ENCODE measurements at regions not wholly inside any gene's neighbourhood (a gene's known extent, or its start where the extent isn't known, plus 50 kb on each side); places are given as distances from the start of the nearest gene placed in this dataset.

GRCh38 chr13:26474286-26474685 lies 83.2 kb upstream of the WASF3 start:
- CTCF ChIA-PET, result no interaction called here
- Histone ChIP-seq H3K4me1 (ENCODE audit: control insufficient read depth in 1 of 2, extremely low read depth in 1 of 2, insufficient read depth in 2 of 2, low read length in 2 of 2) (peaks cover 0 to 10% of the 10 kb centered on the region in 2 experiments), H3K27ac (ENCODE audit: low read length) (no peak overlapping the region), H3K9me3 (no peaks in the 10 kb centered on the region), H3K36me3 (ENCODE audit: control insufficient read depth in 2 of 2, extremely low read depth in 1 of 2, insufficient read depth in 1 of 2, low read length in 1 of 2) (no peaks in the 10 kb centered on the region), H3K4me3 (ENCODE audit: control insufficient read depth in 1 of 2, extremely low read depth in 1 of 2, low read length in 1 of 2) (no peak overlapping the region), H3K27me3 (replicated peaks in 1 of 2; ENCODE audit: control insufficient read depth in 2 of 2, extremely low read depth in 1 of 2, insufficient read depth in 2 of 2, low read length in 1 of 2) (peaks cover 0 to 3% of the 10 kb centered on the region in 2 experiments)
- 92% methylated on average over 7 of the region's 11 CpGs for WGBS (ENCODE audit: insufficient coverage)
- Mint-ChIP-seq H3K27ac (no peak overlapping the region), H3K4me1 (peaks cover 6 to 13% (median 11%) of the 10 kb centered on the region in 3 donors), H3K36me3 (no peaks in the 10 kb centered on the region), H3K9me3 (no peaks in the 10 kb centered on the region), H3K4me3 (no peak overlapping the region), H3K27me3 (no peaks in the 10 kb centered on the region)
- no peak for DNase-seq
- no peak for ATAC-seq (replicated peaks in 1 of 4)
- POLR2A ChIA-PET, result interaction anchor here in 1 of 2 donors (0.7 kb wide), 1 partner anchor 218 kb away, joined by 3 read pairs; no protein-coding TSS in a partner anchor

GRCh38 chr13:26475176-26476110 lies 82.0 kb upstream of the WASF3 start:
- no peak overlapping the region for H3K27ac ChIP-seq (ENCODE audit: low read length)
- Mint-ChIP-seq H3K9me3 (no peaks in the 10 kb centered on the region), H3K27ac (no peak overlapping the region), H3K27me3 (no peaks in the 10 kb centered on the region), H3K4me3 (peak overlapping the region in 1 of 3 donors; percentile 48), H3K4me1 (peaks cover 6 to 13% (median 11%) of the 10 kb centered on the region in 3 donors), H3K36me3 (no peaks in the 10 kb centered on the region)
- ChIA-PET CTCF (no interaction called here), POLR2A (no interaction called here)
- H3K9me3 ChIP-seq, result no peaks in the 10 kb centered on the region
- no peaks in the 10 kb centered on the region for H3K27me3 ChIP-seq (replicated peaks in 1 of 2; ENCODE audit: control insufficient read depth in 2 of 2, extremely low read depth in 1 of 2, insufficient read depth in 2 of 2, low read length in 1 of 2)
- H3K4me3 ChIP-seq (ENCODE audit: control insufficient read depth in 1 of 2, extremely low read depth in 1 of 2, low read length in 1 of 2), result no peak overlapping the region
- ATAC-seq (replicated peaks in 1 of 4) (no peak), DNase-seq (no peak)
- H3K36me3 ChIP-seq (ENCODE audit: control insufficient read depth in 2 of 2, extremely low read depth in 1 of 2, insufficient read depth in 1 of 2, low read length in 1 of 2), result no peaks in the 10 kb centered on the region
- WGBS (ENCODE audit: insufficient coverage), result 88% methylated on average over 8 of the region's 15 CpGs
- peaks cover 0 to 10% of the 10 kb centered on the region in 2 experiments for H3K4me1 ChIP-seq (ENCODE audit: control insufficient read depth in 1 of 2, extremely low read depth in 1 of 2, insufficient read depth in 2 of 2, low read length in 2 of 2)

- peak in 3 of 4 experiments; percentile 62 to 73 (median 64) for ATAC-seq (replicated peaks in 1 of 4)
- Mint-ChIP-seq H3K27me3 (no peaks in the 10 kb centered on the region), H3K4me3 (peak overlapping the region; percentile 48 to 56 (median 49)), H3K27ac (peak overlapping the region in 1 of 2 donors; percentile 58), H3K4me1 (peaks cover 6 to 13% (median 11%) of the 10 kb centered on the region in 3 donors), H3K9me3 (no peaks in the 10 kb centered on the region), H3K36me3 (no peaks in the 10 kb centered on the region)
- 9% methylated on average over 17 of the region's 20 CpGs for WGBS (ENCODE audit: insufficient coverage)
- H3K4me1 ChIP-seq (ENCODE audit: control insufficient read depth in 1 of 2, extremely low read depth in 1 of 2, insufficient read depth in 2 of 2, low read length in 2 of 2), result peaks cover 0 to 10% of the 10 kb centered on the region in 2 experiments
- H3K27ac ChIP-seq (ENCODE audit: low read length), result no peak overlapping the region
- H3K36me3 ChIP-seq (ENCODE audit: control insufficient read depth in 2 of 2, extremely low read depth in 1 of 2, insufficient read depth in 1 of 2, low read length in 1 of 2), result no peaks in the 10 kb centered on the region
- ChIA-PET POLR2A (no interaction called here), CTCF (no interaction called here)
- H3K9me3 ChIP-seq, result no peaks in the 10 kb centered on the region
- peak overlapping the region in 1 of 2 donors; percentile 42 for H3K4me3 ChIP-seq (ENCODE audit: control insufficient read depth in 1 of 2, extremely low read depth in 1 of 2, low read length in 1 of 2)
- no peaks in the 10 kb centered on the region for H3K27me3 ChIP-seq (replicated peaks in 1 of 2; ENCODE audit: control insufficient read depth in 2 of 2, extremely low read depth in 1 of 2, insufficient read depth in 2 of 2, low read length in 1 of 2)
- peak in 2 of 35 experiments; percentile 9 to 17 for DNase-seq
Observed at GRCh38 chr13:26476111-26476781, 81.2 kb upstream of the WASF3 start.

- peaks cover 6 to 13% (median 11%) of the 10 kb centered on the region in 3 donors for H3K4me1 Mint-ChIP-seq
- Histone ChIP-seq H3K9me3 (no peaks in the 10 kb centered on the region), H3K27me3 (replicated peaks in 1 of 2; ENCODE audit: control insufficient read depth in 2 of 2, extremely low read depth in 1 of 2, insufficient read depth in 2 of 2, low read length in 1 of 2) (no peaks in the 10 kb centered on the region), H3K4me3 (ENCODE audit: control insufficient read depth in 1 of 2, extremely low read depth in 1 of 2, low read length in 1 of 2) (no peak overlapping the region), H3K4me1 (ENCODE audit: control insufficient read depth in 1 of 2, extremely low read depth in 1 of 2, insufficient read depth in 2 of 2, low read length in 2 of 2) (peaks cover 0 to 10% of the 10 kb centered on the region in 2 experiments), H3K36me3 (ENCODE audit: control insufficient read depth in 2 of 2, extremely low read depth in 1 of 2, insufficient read depth in 1 of 2, low read length in 1 of 2) (no peaks in the 10 kb centered on the region), H3K27ac (ENCODE audit: low read length) (no peak overlapping the region)
- ChIA-PET POLR2A (no interaction called here), CTCF (no interaction called here)
- H3K9me3 Mint-ChIP-seq, result no peaks in the 10 kb centered on the region
- no peaks in the 10 kb centered on the region for H3K27me3 Mint-ChIP-seq
- peak overlapping the region in 1 of 2 donors; percentile 58 for H3K27ac Mint-ChIP-seq
- H3K4me3 Mint-ChIP-seq, result peak overlapping the region in 2 of 3 donors; percentile 48 to 49
- ATAC-seq (replicated peaks in 1 of 4) (no peak), DNase-seq (no peak)
- 61% methylated on average over 2 of the region's 3 CpGs for WGBS (ENCODE audit: insufficient coverage)
- H3K36me3 Mint-ChIP-seq, result no peaks in the 10 kb centered on the region
Observed at GRCh38 chr13:26476782-26477142, 80.7 kb upstream of the WASF3 start.

- Mint-ChIP-seq H3K36me3 (no peaks in the 10 kb centered on the region), H3K4me3 (no peak overlapping the region), H3K27me3 (no peaks in the 10 kb centered on the region), H3K27ac (no peak overlapping the region), H3K9me3 (no peaks in the 10 kb centered on the region), H3K4me1 (peaks cover 7 to 18% (median 16%) of the 10 kb centered on the region in 3 donors)
- WGBS (ENCODE audit: insufficient coverage), result 93% methylated on average over 3 of the region's 6 CpGs
- DNase-seq, result no peak
- H3K4me3 ChIP-seq (ENCODE audit: control insufficient read depth in 1 of 2, extremely low read depth in 1 of 2, low read length in 1 of 2), result no peak overlapping the region
- H3K27ac ChIP-seq (ENCODE audit: low read length), result no peak overlapping the region
- H3K27me3 ChIP-seq (replicated peaks in 1 of 2; ENCODE audit: control insufficient read depth in 2 of 2, extremely low read depth in 1 of 2, insufficient read depth in 2 of 2, low read length in 1 of 2), result no peaks in the 10 kb centered on the region
- H3K36me3 ChIP-seq (ENCODE audit: control insufficient read depth in 2 of 2, extremely low read depth in 1 of 2, insufficient read depth in 1 of 2, low read length in 1 of 2), result no peaks in the 10 kb centered on the region
- H3K4me1 ChIP-seq (ENCODE audit: control insufficient read depth in 1 of 2, extremely low read depth in 1 of 2, insufficient read depth in 2 of 2, low read length in 2 of 2), result peaks cover under 1 to 13% of the 10 kb centered on the region in 2 experiments
- H3K9me3 ChIP-seq, result no peaks in the 10 kb centered on the region
- ChIA-PET CTCF (no interaction called here), POLR2A (no interaction called here)
- ATAC-seq (replicated peaks in 1 of 4), result no peak
Observed at GRCh38 chr13:26477681-26478080, 79.8 kb upstream of the WASF3 start.

GRCh38 chr13:26480246-26480855 lies 77.1 kb upstream of the WASF3 start:
- ChIA-PET POLR2A (interaction anchor here in 1 of 2 donors (0.6 kb wide), 1 partner anchor 77 kb away, joined by 3 read pairs; no protein-coding TSS in a partner anchor), CTCF (interaction anchor here in 1 of 2 donors (0.6 kb wide), 1 partner anchor 16 kb away, joined by 4 read pairs; no protein-coding TSS in a partner anchor)
- Histone ChIP-seq H3K27me3 (replicated peaks in 1 of 2; ENCODE audit: control insufficient read depth in 2 of 2, extremely low read depth in 1 of 2, insufficient read depth in 2 of 2, low read length in 1 of 2) (no peaks in the 10 kb centered on the region), H3K36me3 (ENCODE audit: control insufficient read depth in 2 of 2, extremely low read depth in 1 of 2, insufficient read depth in 1 of 2, low read length in 1 of 2) (no peaks in the 10 kb centered on the region), H3K9me3 (no peaks in the 10 kb centered on the region), H3K27ac (ENCODE audit: low read length) (no peak overlapping the region), H3K4me3 (ENCODE audit: control insufficient read depth in 1 of 2, extremely low read depth in 1 of 2, low read length in 1 of 2) (no peak overlapping the region), H3K4me1 (ENCODE audit: control insufficient read depth in 1 of 2, extremely low read depth in 1 of 2, insufficient read depth in 2 of 2, low read length in 2 of 2) (peaks cover 6 to 30% of the 10 kb centered on the region in 2 experiments)
- Mint-ChIP-seq H3K9me3 (no peaks in the 10 kb centered on the region), H3K36me3 (no peaks in the 10 kb centered on the region), H3K27ac (peak overlapping the region in 1 of 2 donors; percentile 50), H3K27me3 (no peaks in the 10 kb centered on the region), H3K4me1 (peaks cover 12 to 33% (median 27%) of the 10 kb centered on the region in 3 donors), H3K4me3 (no peak overlapping the region)
- DNase-seq (no peak), ATAC-seq (replicated peaks in 1 of 4) (no peak)
- 95% methylated on average over 7 of the region's 10 CpGs for WGBS (ENCODE audit: insufficient coverage)
